ENCODE measurements at regions not wholly inside any gene's neighbourhood (a gene's known extent, or its start where the extent isn't known, plus 50 kb on each side); places are given as distances from the start of the nearest gene placed in this dataset.

GRCh38 chr6:759729-760128, 66.8 kb upstream of the EXOC2 start:
- DNase-seq (ENCODE audit: low spot score) (no peak), ATAC-seq (no peak)
- POLR2A ChIA-PET, result no interaction called here
- peaks cover 11% of the 10 kb centered on the region for H3K9me3 Mint-ChIP-seq
- no peaks in the 10 kb centered on the region for H3K36me3 Mint-ChIP-seq
- no peaks in the 10 kb centered on the region for H3K27me3 Mint-ChIP-seq (ENCODE audit: low read depth)
- no peak for TF ChIP-seq ZNF671 (CRISPR knock-in tag; IDR thresholded peaks at IDR 0.05)
- no peak for TF ChIP-seq ZNF219 (CRISPR knock-in tag; IDR thresholded peaks at IDR 0.05; ENCODE audit: borderline replicate concordance)
- TF ChIP-seq SOX15 (CRISPR knock-in tag; IDR thresholded peaks at IDR 0.05), result no peak
- no peak for TF ChIP-seq NFE2L1 (CRISPR knock-in tag; IDR thresholded peaks at IDR 0.05)
- TF ChIP-seq USF2 (CRISPR knock-in tag; IDR thresholded peaks at IDR 0.05), result no peak
- no peak for TF ChIP-seq ZNF281 (CRISPR knock-in tag; IDR thresholded peaks at IDR 0.05)
- no peak for TF ChIP-seq MAX (CRISPR knock-in tag; IDR thresholded peaks at IDR 0.05)
- CTCF ChIA-PET, result no interaction called here
- no peak overlapping the region for H3K27ac Mint-ChIP-seq
- H3K4me3 Mint-ChIP-seq, result no peak overlapping the region
- H3K4me1 Mint-ChIP-seq, result no peaks in the 10 kb centered on the region

GRCh38 chr6:756224-756623, 63.3 kb upstream of the EXOC2 start:
- no peak for DNase-seq (ENCODE audit: low spot score)
- H3K36me3 Mint-ChIP-seq, result no peaks in the 10 kb centered on the region
- H3K27ac Mint-ChIP-seq, result no peak overlapping the region
- ChIA-PET POLR2A (no interaction called here), CTCF (no interaction called here)
- peaks cover 5% of the 10 kb centered on the region for H3K4me1 Mint-ChIP-seq
- no peak overlapping the region for H3K4me3 Mint-ChIP-seq
- TF ChIP-seq SOX15 (CRISPR knock-in tag; IDR thresholded peaks at IDR 0.05) (no peak), HMGA2 (CRISPR knock-in tag; IDR thresholded peaks at IDR 0.05) (no peak), SMAD3 (CRISPR knock-in tag; IDR thresholded peaks at IDR 0.05; ENCODE audit: borderline replicate concordance) (no peak), CTCF (IDR thresholded peaks at IDR 0.05) (no peak), USF2 (CRISPR knock-in tag; IDR thresholded peaks at IDR 0.05) (no peak), CREB1 (CRISPR knock-in tag; IDR thresholded peaks at IDR 0.05) (no peak), RELA (CRISPR knock-in tag; IDR thresholded peaks at IDR 0.05; ENCODE audit: borderline replicate concordance) (no peak), ZNF281 (CRISPR knock-in tag; IDR thresholded peaks at IDR 0.05) (no peak), ESRRA (CRISPR knock-in tag; IDR thresholded peaks at IDR 0.05; ENCODE audit: borderline replicate concordance) (no peak), SP1 (CRISPR knock-in tag; conservative IDR thresholded peaks at IDR 0.05) (no peak), ZNF138 (CRISPR knock-in tag; conservative IDR thresholded peaks at IDR 0.05) (no peak), ZBTB21 (CRISPR knock-in tag; IDR thresholded peaks at IDR 0.05; ENCODE audit: borderline replicate concordance) (no peak), AR (CRISPR knock-in tag; IDR thresholded peaks at IDR 0.05) (no peak), TEAD1 (CRISPR knock-in tag; IDR thresholded peaks at IDR 0.05) (no peak)
- H3K9me3 Mint-ChIP-seq, result peaks cover 11% of the 10 kb centered on the region
- no peak for ATAC-seq
- H3K27me3 Mint-ChIP-seq (ENCODE audit: low read depth), result no peaks in the 10 kb centered on the region; the same call in 1 of the 2 replicates
